ENCODE measurements at regions not wholly inside any gene's neighbourhood (a gene's known extent, or its start where the extent isn't known, plus 50 kb on each side); places are given as distances from the start of the nearest gene placed in this dataset.

DNA sequence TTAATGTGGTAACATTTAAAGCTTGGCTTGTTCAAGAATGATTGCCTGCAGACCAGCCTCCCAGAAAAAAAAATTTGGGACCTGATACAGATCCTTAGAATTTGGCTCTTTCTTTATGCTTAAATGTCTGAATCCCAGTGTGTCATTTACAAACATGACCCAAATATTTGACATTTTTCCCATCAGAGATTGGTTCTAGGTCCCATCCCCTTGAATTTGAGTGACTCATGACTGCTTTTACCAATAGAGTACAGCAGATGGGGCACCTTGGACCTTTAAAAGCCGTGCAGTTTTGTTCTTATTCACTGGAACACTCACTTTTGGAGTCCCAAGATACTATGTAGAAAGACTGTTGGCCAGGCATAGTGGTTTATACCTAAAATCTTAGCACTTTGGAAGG lies 231.6 kb downstream of the ZIC1 start:
- TF ChIP-seq, protein P1, sequence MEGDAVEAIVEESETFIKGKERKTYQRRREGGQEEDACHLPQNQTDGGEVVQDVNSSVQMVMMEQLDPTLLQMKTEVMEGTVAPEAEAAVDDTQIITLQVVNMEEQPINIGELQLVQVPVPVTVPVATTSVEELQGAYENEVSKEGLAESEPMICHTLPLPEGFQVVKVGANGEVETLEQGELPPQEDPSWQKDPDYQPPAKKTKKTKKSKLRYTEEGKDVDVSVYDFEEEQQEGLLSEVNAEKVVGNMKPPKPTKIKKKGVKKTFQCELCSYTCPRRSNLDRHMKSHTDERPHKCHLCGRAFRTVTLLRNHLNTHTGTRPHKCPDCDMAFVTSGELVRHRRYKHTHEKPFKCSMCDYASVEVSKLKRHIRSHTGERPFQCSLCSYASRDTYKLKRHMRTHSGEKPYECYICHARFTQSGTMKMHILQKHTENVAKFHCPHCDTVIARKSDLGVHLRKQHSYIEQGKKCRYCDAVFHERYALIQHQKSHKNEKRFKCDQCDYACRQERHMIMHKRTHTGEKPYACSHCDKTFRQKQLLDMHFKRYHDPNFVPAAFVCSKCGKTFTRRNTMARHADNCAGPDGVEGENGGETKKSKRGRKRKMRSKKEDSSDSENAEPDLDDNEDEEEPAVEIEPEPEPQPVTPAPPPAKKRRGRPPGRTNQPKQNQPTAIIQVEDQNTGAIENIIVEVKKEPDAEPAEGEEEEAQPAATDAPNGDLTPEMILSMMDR (optimal IDR thresholded peaks at IDR 0.05 in 1 of 3, IDR thresholded peaks at IDR 0.05 in 1 of 3, conservative IDR thresholded peaks at IDR 0.05 in 1 of 3; ENCODE audit: extremely low read depth in 1 of 3, insufficient read depth in 2 of 3, low read length in 3 of 3): no peak
- no peak for TF ChIP-seq EZH2 (IDR thresholded peaks at IDR 0.05; ENCODE audit: low read length)

All from keratinocyte (primary cell).